NCI-H1105 (cell line): ENCODE measurements at regions not wholly inside any gene's neighbourhood (a gene's known extent, or its start where the extent isn't known, plus 50 kb on each side); places are given as distances from the start of the nearest gene placed in this dataset.

Experiments
- DNase-seq: peaks from one replicate; lab custom pipeline; 2025; lab: John Stamatoyannopoulos, UW

DNA sequence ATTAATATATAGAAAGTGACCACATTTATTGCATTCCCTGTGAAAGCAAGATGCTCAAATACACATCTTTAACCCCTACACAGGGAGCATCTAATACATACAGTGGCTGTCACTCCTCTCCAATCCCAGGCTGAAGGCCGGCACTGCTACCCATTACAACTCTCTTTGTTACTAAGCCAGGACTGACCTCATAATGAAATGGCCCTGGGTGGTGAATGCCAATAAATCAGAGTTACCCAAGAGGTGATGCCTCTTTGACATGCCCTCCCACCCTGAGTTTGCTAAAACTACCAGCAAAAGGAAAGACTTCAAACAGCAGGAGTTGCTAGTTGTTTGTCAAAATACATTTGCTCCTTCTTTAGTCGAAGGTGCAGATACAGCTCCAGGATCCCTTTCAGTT is 214.2 kb downstream of the FOXA2 start:
- no peak for DNase-seq

- DNase-seq: no peak
These were observed 215.3 kb downstream of the FOXA2 start for GRCh38 chr20:22369100-22369499.

GRCh38 chr20:22368235-22368634 is 216.1 kb downstream of the FOXA2 start:
- no peak for DNase-seq

GRCh38 chr20:22366631-22367030 is 217.7 kb downstream of the FOXA2 start:
- DNase-seq: no peak

GRCh38 chr20:22354647-22355046 is 229.7 kb downstream of the FOXA2 start:
- no peak for DNase-seq

- no peak for DNase-seq
These were observed 230.8 kb downstream of the FOXA2 start for GRCh38 chr20:22353586-22353985.

DNA sequence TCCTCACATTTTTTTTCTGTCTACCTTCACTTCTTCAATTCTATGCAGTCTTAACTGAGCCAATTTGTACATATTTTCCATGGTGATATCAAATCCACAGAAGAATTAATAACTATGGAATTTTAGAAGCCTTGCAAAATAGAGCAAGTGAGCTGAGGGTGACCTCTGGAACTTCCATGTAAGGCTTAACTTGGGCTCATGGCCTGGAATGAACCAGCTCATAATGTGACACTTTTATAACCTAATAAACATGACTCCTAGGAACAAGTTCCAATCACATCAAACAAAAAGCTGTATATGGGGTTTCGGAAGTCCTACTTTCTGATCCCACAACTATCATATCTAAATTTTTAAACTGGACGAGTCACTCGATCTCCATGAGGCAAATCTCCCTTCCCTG is 232.4 kb downstream of the FOXA2 start:
- DNase-seq: no peak

- no peak for DNase-seq
These were observed 233.7 kb downstream of the FOXA2 start for GRCh38 chr20:22350624-22351023.

GRCh38 chr20:22348010-22348409 is 236.4 kb downstream of the FOXA2 start:
- DNase-seq: no peak

DNA sequence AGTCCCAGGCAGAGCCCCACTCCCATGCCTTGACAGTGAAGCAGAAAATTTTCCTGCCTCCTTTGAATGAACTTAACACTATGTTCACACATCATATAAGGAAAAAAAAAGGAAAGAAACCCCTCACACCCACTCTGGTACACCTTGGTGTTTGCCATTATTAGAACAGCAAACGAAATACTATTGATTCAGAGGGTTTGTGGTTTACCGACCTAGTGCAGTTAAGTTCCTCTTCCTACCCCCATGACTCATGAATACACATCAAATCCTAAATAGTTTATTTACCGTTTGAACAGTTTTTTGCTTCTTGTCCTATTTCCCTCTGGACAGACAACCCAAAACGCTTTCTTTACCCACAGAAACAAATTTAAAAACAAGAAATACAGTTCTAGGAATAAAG is 237.7 kb downstream of the FOXA2 start:
- DNase-seq: no peak

GRCh38 chr20:22343612-22344011 is 240.8 kb downstream of the FOXA2 start:
- no peak for DNase-seq

DNA sequence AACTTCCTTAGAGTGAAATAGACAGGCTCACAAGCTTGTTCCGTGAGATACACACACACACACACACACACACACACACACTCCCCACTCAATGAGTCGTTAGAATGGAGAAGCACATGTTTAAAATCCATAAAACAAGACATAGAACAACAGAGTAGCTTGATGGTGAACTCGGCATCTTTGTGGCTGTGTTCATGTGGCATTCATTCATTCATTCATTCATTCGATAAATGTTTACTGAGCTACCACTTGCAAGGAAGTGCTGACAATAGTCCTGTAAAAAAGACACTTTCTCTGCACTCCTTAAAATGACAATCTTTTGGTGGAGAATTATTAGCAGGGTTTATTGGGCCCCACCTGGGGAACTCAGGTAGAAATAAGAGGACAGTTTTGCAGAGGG is 242.0 kb downstream of the FOXA2 start:
- DNase-seq: no peak

DNA sequence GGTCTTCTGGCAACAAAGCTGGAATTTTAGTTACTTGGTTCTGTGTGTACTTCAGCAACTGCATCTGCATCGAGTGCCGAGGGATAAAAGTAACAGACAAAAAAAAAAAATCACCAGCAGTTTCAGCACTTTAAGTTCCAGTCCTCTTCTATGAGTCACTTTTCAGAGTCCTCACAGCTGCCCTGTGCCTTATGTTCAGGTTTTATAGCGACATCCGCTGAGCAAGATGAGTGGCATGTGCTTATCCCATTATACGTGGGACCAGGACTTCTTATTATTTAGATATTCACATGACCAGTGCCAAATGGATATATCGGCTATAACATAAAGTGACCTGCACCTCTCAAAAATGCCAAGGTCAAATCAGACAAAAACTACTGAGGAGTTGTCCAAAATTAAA is 242.9 kb downstream of the FOXA2 start:
- no peak for DNase-seq

DNA sequence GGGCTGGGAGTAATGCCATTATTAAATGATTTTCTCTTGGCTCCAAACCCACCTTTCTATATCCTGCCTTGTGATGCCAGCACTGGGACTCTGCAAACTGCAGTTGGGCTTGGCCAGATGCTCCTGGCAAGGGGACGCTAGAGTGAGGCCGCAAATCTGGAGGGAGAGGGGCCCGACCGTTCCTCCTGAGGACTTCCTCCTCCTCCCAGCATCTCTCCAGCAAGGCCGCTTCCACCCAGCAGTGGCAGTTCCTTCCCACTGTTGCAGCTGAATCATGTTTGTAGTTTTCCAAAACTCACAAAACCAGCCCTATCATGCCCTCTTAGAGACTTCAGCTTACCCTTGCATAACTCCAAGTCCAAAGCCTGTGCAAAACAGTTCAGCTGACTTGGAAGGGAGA is 244.4 kb downstream of the FOXA2 start:
- no peak for DNase-seq

DNA sequence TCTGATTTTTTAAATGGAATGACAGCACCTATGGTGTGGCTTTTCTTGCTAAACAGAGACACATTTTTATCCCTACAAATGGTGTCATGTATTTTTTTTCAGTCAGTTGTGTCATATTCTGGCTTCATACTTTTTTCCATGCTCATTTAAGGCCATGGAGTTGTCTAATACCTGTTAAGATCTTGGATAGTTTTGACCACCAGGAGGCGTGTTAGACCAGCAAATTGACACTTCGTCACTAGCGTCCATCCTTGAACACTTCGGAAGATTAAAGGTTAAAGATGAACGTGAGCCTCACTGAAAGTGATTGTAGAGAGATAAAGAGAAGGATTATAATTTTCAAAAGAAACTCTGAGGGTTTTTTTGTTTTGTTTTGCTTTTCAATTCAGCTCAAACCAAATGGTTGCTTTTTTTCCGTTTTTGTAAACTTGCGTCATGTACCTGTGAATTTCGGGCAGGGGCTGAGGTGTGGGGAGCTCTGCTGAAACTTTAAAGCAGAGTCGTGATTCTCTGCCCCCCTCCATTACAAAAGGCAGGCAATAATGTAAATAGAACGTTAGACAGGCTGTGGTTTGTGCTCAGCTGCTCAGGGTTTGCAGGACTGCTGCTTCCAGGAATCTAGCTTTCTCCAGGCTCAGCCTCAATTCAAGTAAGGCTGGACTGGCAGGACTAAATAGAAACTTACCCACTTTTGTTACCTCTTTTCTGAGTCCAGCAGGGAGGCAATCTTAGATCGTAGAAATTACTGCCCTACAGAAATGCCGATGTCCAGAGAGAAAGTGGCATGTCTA is 245.1 kb downstream of the FOXA2 start:
- DNase-seq: peak; percentile 82

DNA sequence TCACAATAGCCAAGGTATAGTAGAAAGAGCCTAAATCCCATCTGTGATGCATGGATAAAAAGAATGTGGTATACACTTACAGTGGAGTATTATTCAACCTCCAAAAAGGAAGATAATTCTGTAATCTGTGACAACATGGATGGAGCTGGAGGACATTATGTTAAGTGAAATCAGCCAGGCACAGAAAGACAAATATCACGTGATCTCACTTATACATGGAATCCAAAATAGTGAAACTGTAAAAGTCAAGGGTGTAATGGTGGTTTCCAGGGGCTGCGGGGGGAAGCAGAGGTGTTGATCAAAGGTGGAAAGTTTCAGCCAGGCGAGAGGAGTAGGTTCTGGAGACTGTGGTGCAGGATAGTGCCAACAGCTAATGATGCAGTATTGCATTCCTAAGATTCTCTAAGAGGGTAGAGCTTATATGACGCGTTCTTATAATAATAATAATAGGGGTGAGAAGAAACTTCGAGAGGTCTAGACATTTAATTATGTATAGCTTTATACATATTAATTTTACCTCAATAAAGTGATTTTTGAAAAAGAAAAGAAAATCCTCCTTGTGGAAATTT is 246.1 kb downstream of the FOXA2 start:
- no peak for DNase-seq

DNA sequence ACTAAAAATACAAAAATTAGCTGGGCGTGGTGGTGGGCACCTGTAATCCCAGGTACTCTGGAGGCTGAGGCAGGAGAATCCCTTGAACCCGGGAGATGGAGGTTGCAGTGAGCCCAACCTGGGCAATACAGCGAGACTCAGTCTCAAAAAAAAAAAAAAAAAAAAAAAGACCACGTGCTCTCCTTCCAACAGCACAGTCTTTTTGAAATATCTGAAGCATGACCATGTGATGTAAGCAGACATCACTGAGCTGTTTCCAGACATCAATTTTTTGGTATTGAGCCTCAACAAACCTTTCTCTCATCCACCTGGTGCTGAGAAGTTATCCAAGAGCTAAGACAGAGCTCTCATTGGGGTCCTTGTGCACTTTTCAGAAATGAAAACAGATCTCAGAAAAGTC is 249.2 kb downstream of the FOXA2 start:
- DNase-seq: no peak

DNA sequence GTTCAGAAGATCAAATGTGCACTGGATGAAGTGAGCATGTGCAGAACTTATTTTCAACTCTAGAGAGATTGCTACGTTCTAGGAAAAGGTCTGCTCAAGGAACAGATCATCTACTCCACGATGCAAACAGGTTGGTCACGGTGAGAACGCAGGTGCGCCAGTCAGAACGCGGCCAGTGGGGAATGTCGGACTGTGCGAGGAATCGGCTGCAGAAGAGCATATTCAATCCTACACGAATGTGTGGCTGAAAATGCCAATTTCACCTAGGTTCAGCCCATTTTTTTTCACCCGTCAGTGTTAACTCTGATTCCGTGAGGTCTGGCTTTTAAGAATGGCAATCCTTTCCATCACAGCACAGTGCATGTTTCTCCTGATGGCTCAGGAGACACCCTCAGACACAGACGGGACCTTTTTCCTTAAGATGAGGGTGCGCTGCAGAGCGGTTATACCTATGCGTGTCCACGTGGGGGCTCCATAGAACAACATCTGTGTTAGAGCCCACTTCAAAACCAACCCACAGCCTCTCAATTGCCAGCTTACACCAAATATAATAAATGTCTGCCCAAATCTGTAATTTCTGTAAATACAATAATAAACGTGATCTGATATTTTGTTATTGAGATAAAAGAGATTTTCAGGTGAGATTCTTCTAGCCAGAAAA is 250.4 kb downstream of the FOXA2 start:
- DNase-seq: peak; percentile 71

GRCh38 chr20:22324505-22324904 is 259.9 kb downstream of the FOXA2 start:
- no peak for DNase-seq

DNA sequence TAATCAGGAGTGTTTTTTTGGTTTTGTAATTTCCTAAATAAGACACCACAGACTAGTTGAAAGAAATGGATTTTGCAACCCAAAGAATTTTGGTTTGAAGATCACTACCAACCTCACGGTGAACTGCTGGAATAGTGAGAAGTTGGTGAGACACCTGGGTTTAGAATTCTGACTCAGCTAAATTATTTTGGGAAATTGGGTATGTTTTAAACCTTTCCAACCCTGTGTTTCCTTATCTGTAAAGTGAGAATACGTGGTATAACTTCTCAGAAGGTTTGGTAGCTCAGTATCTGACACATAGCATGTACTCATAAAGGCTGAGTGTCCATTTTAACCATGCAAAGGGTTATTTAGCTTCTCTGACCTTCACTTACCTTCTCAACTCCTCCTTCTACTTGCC is 261.9 kb downstream of the FOXA2 start:
- no peak for DNase-seq

DNA sequence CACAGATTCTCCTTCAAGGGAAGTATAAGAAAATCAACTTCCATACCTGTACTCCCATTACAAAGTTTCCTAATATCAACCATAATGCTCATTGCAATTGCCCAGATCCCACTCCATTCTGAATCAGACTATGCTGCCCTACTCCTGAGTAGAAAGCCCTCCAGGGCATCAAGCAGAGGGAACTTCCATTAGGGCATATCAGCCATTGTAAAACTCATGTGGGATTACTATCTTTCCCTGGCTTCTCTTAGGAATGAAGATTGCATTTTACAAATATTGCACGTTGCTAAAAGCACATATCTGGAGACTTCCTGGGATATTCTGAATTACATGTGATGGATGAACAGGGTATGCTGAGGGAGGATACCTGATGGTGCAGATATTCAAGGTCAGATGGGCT is 263.2 kb downstream of the FOXA2 start:
- DNase-seq: no peak

DNA sequence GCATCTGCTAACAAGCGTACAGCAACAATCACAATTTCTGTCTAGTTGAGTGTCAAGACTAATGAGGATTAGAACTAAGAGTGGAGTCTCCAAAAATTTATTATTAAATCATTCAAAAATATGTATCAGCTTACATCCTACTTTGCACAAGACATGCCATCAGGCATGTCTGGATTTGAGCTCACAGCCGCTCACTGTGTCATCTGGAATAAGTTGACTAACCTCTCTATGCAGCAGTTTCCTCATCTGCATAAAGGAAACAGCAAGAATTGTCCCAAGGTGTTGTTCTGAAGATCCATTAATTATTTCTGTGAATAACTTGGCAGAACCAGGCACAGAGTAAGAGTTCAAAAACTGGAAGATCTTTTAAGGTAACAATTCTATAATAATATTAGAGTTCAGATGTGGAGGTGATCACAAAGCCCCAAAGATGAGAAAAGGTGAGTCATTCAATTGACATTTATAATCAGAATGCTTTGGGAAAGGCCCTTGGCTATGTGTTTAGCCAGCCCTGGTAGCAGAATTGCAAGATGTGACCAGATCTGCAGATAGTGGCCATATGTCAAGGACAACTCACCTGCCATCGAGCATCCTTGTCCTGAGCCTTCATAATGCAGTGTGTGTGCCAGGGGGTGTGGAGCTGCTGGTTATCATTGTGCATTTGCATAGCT is 264.0 kb downstream of the FOXA2 start:
- DNase-seq: no peak

GRCh38 chr20:22315771-22316170 is 268.6 kb downstream of the FOXA2 start:
- DNase-seq: no peak
